ENCODE measurements at regions not wholly inside any gene's neighbourhood (a gene's known extent, or its start where the extent isn't known, plus 50 kb on each side); places are given as distances from the start of the nearest gene placed in this dataset.

GRCh38 chr11:33944345-33944692 lies 52.4 kb upstream of the LMO2 start:
- in situ Hi-C loops (cut with HindIII; ENCODE audit: low pct_ligation_motif_present, low sequenced_read_pairs): no loop called here
- no peak for TF ChIP-seq CTCF (IDR thresholded peaks at IDR 0.05; ENCODE audit: low read depth, low read length, missing control alignments)
- H3K27ac ChIP-seq: no peak overlapping the region
- no peaks in the 10 kb centered on the region for H3K27me3 ChIP-seq (replicated peaks)
- no peak for DNase-seq
- H3K4me3 ChIP-seq (ENCODE audit: low read depth, low read length): no peak overlapping the region
- no peaks in the 10 kb centered on the region for H3K36me3 ChIP-seq (replicated peaks)

- no peaks in the 10 kb centered on the region for H3K36me3 ChIP-seq (replicated peaks)
- in situ Hi-C loops (cut with HindIII; ENCODE audit: low pct_ligation_motif_present, low sequenced_read_pairs): no loop called here
- peak overlapping the region; percentile 94 for H3K27ac ChIP-seq
- peak; percentile 6 for TF ChIP-seq CTCF (IDR thresholded peaks at IDR 0.05; ENCODE audit: low read depth, low read length, missing control alignments)
- no peak overlapping the region for H3K4me3 ChIP-seq (ENCODE audit: low read depth, low read length)
- H3K27me3 ChIP-seq (replicated peaks): no peaks in the 10 kb centered on the region
- peak; percentile 90 for DNase-seq
Observed at GRCh38 chr11:33942954-33943353, 51.1 kb upstream of the LMO2 start.

GRCh38 chr11:33941637-33942160 lies 49.8 kb upstream of the LMO2 start:
- TF ChIP-seq CTCF (IDR thresholded peaks at IDR 0.05; ENCODE audit: low read depth, low read length, missing control alignments): no peak
- H3K36me3 ChIP-seq (replicated peaks): no peaks in the 10 kb centered on the region
- DNase-seq: peak; percentile 85
- no peaks in the 10 kb centered on the region for H3K27me3 ChIP-seq (replicated peaks)
- in situ Hi-C loops (cut with HindIII; ENCODE audit: low pct_ligation_motif_present, low sequenced_read_pairs): no loop called here
- H3K27ac ChIP-seq: peak overlapping the region; percentile 94
- H3K4me3 ChIP-seq (ENCODE audit: low read depth, low read length): no peak overlapping the region
